HUES64 (cell line): ENCODE measurements at regions not wholly inside any gene's neighbourhood (a gene's known extent, or its start where the extent isn't known, plus 50 kb on each side); places are given as distances from the start of the nearest gene placed in this dataset.

Experiments
- H3K27ac ChIP-seq: 2 replicates; pipeline ENCODE4 v1.7.0; 2013; ENCODE audit warnings: low read depth, low read length, inconsistent platforms
- H3K27me3 ChIP-seq: 2 replicates; pipeline ENCODE4 v1.6.1; 2013; ENCODE audit warnings: mild to moderate bottlenecking, low read length; ENCODE audit not compliant: insufficient read depth
- H3K36me3 ChIP-seq: 2 replicates; pipeline ENCODE4 v1.6.1; 2013; ENCODE audit warnings: mild to moderate bottlenecking, low read length; ENCODE audit not compliant: insufficient read depth
- H3K4me1 ChIP-seq: 2 replicates; pipeline ENCODE4 v1.6.1; 2013; ENCODE audit warnings: mild to moderate bottlenecking, low read length, moderate library complexity; ENCODE audit not compliant: insufficient read depth
- H3K4me3 ChIP-seq: 2 replicates; pipeline ENCODE4 v1.5.1; 2013; ENCODE audit warnings: mild to moderate bottlenecking, low read length, moderate library complexity
- H3K9ac ChIP-seq: 2 replicates; pipeline ENCODE4 v1.6.1; 2013; ENCODE audit warnings: mild to moderate bottlenecking, low read depth, low read length
- H3K9me3 ChIP-seq: 2 replicates; pipeline ENCODE4 v1.6.1; 2013; ENCODE audit warnings: low read depth, low read length; ENCODE audit not compliant: insufficient read depth
- WGBS: fragments of 150-250, 120-280 bp; methylation state at CpG from one replicate; pipeline ENCODE4 v1.1.7; 2013; ENCODE audit warnings: missing lambda C conversion rate; 5-methylcytosine and 5-hydroxymethylcytosine counted together

DNA sequence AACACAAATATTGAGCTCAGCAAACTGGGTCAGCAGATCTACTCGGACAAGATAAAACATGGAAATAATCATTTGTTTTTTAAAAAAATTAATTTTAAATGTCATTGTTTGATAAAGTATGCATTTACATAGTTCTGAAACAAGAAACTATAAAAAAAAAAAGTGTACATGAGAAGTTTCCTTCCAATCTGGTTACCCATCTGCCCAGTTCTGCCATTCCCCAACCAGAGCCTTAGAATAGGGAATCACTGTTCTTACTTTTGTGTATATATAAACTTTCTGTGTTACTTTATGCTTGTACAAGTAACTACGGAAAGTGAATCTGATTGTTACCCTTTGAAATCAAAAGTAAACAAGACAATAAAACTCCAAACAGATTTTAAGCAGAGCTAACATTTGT is 791.4 kb downstream of the HACE1 start:
- no peaks in the 10 kb centered on the region for H3K27me3 ChIP-seq
- WGBS: 100% methylated on average over 1 of the region's 2 CpGs
- H3K9ac ChIP-seq: no peak overlapping the region
- no peak overlapping the region for H3K4me3 ChIP-seq
- H3K4me1 ChIP-seq: no peaks in the 10 kb centered on the region
- H3K9me3 ChIP-seq: no peaks in the 10 kb centered on the region
- H3K36me3 ChIP-seq: no peaks in the 10 kb centered on the region
- H3K27ac ChIP-seq: no peak overlapping the region

DNA sequence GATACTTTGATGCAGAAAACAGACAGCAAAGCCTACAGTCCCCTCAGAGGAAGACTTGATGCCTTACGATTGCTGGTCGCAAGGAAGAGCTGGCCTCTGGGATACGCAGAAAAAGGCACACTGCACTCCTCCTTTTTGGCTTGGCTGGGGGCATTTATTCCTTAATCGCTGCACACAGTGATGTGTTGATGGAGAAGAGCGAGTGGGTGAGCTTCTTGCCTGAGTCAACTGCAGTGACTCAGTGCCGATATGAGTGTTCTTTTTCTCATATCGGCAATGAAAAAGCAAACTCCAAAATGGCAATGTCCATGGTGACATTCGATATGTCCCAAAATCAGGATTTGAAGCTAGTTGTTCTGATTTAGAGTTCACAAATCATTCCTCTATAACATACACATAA is 794.8 kb downstream of the HACE1 start:
- no peak overlapping the region for H3K9ac ChIP-seq
- no peaks in the 10 kb centered on the region for H3K4me1 ChIP-seq
- H3K27ac ChIP-seq: no peak overlapping the region
- 89% methylated on average over 8 of the region's 8 CpGs for WGBS
- no peak overlapping the region for H3K4me3 ChIP-seq
- no peaks in the 10 kb centered on the region for H3K27me3 ChIP-seq
- H3K9me3 ChIP-seq: no peaks in the 10 kb centered on the region
- no peaks in the 10 kb centered on the region for H3K36me3 ChIP-seq

DNA sequence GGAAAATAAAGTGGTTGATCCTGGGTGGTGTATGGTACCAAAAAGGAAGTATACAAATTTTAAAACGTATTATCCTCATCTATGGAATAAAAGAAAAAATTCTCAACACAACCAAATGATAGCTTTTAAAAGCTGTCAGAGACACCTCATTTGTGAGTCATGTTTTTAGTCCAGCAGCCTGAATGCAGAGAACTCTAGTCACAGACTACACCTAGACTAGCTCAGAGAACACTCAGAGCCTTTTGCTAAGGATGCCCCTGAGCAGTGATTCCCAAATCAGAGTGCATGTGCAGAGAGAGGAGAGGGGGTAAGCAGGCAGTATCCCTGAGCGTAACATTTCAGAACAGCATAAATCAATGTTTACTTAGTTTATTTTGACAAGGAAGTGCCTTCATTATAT is 809.3 kb downstream of the HACE1 start:
- no peaks in the 10 kb centered on the region for H3K36me3 ChIP-seq
- 80% methylated on average over 1 of the region's 2 CpGs for WGBS
- no peak overlapping the region for H3K27ac ChIP-seq
- H3K4me1 ChIP-seq: no peaks in the 10 kb centered on the region
- no peaks in the 10 kb centered on the region for H3K9me3 ChIP-seq
- H3K4me3 ChIP-seq: no peak overlapping the region
- H3K27me3 ChIP-seq: no peaks in the 10 kb centered on the region
- no peak overlapping the region for H3K9ac ChIP-seq

GRCh38 chr6:104046426-104046825 is 813.3 kb downstream of the HACE1 start:
- H3K27ac ChIP-seq: no peak overlapping the region
- no peaks in the 10 kb centered on the region for H3K4me1 ChIP-seq
- H3K36me3 ChIP-seq: no peaks in the 10 kb centered on the region
- H3K4me3 ChIP-seq: no peak overlapping the region
- no peak overlapping the region for H3K9ac ChIP-seq
- 93% methylated on average over 2 of the region's 2 CpGs for WGBS
- H3K27me3 ChIP-seq: no peaks in the 10 kb centered on the region
- H3K9me3 ChIP-seq: no peaks in the 10 kb centered on the region

DNA sequence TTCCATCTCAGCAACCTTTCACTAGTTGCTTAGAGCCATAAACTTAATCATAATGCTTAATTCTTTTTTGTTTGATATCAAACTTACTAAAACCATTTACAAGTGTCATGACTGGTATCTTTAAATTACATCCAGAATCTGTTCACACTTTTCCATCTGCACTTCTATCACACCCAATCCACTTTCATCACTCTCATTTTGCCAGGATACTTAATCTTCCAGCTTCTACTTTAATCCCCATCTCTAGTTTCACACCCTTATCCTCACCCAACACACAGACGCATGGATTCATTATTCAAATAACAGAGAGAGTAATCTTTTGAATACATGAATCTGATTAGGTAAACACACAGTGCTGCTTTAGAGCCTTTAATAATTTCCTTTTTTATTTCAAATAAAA is 828.4 kb downstream of the HACE1 start:
- Histone ChIP-seq H3K27me3 (no peaks in the 10 kb centered on the region), H3K9ac (no peak overlapping the region), H3K9me3 (no peaks in the 10 kb centered on the region), H3K4me3 (no peak overlapping the region), H3K4me1 (no peaks in the 10 kb centered on the region), H3K36me3 (no peaks in the 10 kb centered on the region), H3K27ac (no peak overlapping the region)
- 100% methylated on average over 1 of the region's 1 CpG for WGBS

DNA sequence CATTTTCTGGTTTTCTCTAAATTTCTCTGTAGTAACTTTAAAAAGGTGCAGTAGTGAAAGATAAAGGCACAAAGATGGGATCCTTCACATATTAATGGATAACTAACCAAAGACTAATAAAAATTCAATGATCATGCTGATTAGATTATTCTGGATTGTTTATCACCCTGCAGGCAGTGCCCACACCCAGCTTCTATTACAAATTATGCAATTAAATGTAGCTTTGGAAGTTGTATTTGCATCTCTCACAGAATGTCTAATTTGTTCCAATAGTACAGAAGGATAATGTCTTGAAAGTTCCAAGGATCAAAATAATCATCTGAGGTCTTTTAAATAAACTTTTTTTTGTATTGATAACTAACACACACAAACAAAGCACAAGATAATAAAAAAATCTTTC is 837.6 kb downstream of the HACE1 start:
- Histone ChIP-seq H3K4me1 (no peaks in the 10 kb centered on the region), H3K36me3 (no peaks in the 10 kb centered on the region), H3K9ac (no peak overlapping the region), H3K27me3 (no peaks in the 10 kb centered on the region), H3K4me3 (no peak overlapping the region), H3K27ac (no peak overlapping the region), H3K9me3 (no peaks in the 10 kb centered on the region)

GRCh38 chr6:104019075-104019753 is 840.5 kb downstream of the HACE1 start:
- H3K27me3 ChIP-seq: no peaks in the 10 kb centered on the region
- no peak overlapping the region for H3K27ac ChIP-seq
- no peaks in the 10 kb centered on the region for H3K9me3 ChIP-seq
- no peak overlapping the region for H3K4me3 ChIP-seq
- H3K9ac ChIP-seq: no peak overlapping the region
- H3K36me3 ChIP-seq: no peaks in the 10 kb centered on the region
- H3K4me1 ChIP-seq: no peaks in the 10 kb centered on the region
- WGBS: 96% methylated on average over 8 of the region's 8 CpGs

- no peak overlapping the region for H3K27ac ChIP-seq
- no peak overlapping the region for H3K9ac ChIP-seq
- H3K4me3 ChIP-seq: no peak overlapping the region
- H3K9me3 ChIP-seq: no peaks in the 10 kb centered on the region
- no peaks in the 10 kb centered on the region for H3K36me3 ChIP-seq
- H3K4me1 ChIP-seq: peaks cover 13% of the 10 kb centered on the region
- H3K27me3 ChIP-seq: no peaks in the 10 kb centered on the region
- WGBS: 95% methylated on average over 6 of the region's 6 CpGs
Measured at GRCh38 chr6:104017410-104018381, 842.0 kb downstream of the HACE1 start.

DNA sequence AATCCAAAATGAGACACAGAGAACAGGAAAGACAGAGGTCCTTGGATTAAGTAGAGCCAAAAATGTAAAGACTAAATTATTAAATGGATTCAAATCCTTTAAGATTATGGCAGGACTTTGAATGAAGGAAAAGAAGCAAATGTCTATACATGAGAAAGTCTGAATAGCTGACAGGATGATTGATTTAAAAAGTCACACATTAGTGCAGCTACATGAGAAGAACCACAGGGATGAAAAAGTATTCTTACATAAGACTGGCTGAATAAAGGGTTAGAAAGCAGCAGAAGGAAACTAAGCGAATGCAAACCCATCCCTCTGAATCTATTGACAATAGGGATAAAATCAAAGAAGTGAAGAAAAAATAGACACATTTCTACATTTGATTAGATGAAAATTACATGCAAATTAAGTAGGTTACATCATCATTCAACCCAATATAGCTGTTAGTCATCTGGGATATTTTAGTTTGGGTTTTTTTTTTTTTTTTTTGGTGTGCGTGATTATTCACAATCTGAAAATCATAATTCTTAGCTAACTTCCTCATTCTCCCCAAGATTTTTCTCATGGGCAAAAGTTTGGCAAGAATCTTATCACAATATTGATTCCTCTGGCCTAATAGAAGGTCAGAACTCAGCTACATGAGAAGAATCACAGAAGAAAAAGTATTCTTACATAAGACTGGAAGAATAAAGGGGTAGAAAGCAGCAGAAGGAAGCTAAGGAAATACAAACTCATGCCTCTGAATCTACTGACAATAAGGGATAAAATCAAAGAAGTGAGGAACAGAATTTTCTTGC is 845.4 kb downstream of the HACE1 start:
- 100% methylated on average over 1 of the region's 2 CpGs for WGBS
- no peaks in the 10 kb centered on the region for H3K36me3 ChIP-seq

GRCh38 chr6:104013312-104013971 is 846.3 kb downstream of the HACE1 start:
- Histone ChIP-seq H3K9me3 (no peaks in the 10 kb centered on the region), H3K27ac (no peak overlapping the region), H3K4me1 (peaks cover 15% of the 10 kb centered on the region), H3K27me3 (no peaks in the 10 kb centered on the region), H3K36me3 (no peaks in the 10 kb centered on the region), H3K9ac (no peak overlapping the region), H3K4me3 (no peak overlapping the region)
- WGBS: 54% methylated on average over 2 of the region's 2 CpGs

More for the DNA sequence above, 845.4 kb downstream of the HACE1 start:
- Histone ChIP-seq H3K9ac (no peak overlapping the region), H3K4me3 (no peak overlapping the region), H3K9me3 (no peaks in the 10 kb centered on the region), H3K27me3 (no peaks in the 10 kb centered on the region), H3K4me1 (peaks cover 15% of the 10 kb centered on the region), H3K27ac (no peak overlapping the region)
